NOMO-1 treated with DMSO at 0.1 percent for 48 hours (cell line): ENCODE measurements at regions not wholly inside any gene's neighbourhood (a gene's known extent, or its start where the extent isn't known, plus 50 kb on each side); places are given as distances from the start of the nearest gene placed in this dataset.

Experiments used
- DNase-seq: peaks from one replicate; lab custom pipeline; 2025; ENCODE audit not compliant: unreplicated experiment; lab: John Stamatoyannopoulos, UW

GRCh38 chr6:77403424-77403823, 59.9 kb downstream of the HTR1B start:
- no peak for DNase-seq

- no peak for DNase-seq
Observed at GRCh38 chr6:77401231-77401630, 62.1 kb downstream of the HTR1B start.

GRCh38 chr6:77397561-77397960, 65.7 kb downstream of the HTR1B start:
- DNase-seq: no peak

- DNase-seq: no peak
Observed at GRCh38 chr6:77389402-77389801, 73.9 kb downstream of the HTR1B start.

GRCh38 chr6:77383026-77383425, 80.3 kb downstream of the HTR1B start:
- no peak for DNase-seq

- DNase-seq: no peak
Observed at GRCh38 chr6:77373955-77374354, 89.3 kb downstream of the HTR1B start.

DNA sequence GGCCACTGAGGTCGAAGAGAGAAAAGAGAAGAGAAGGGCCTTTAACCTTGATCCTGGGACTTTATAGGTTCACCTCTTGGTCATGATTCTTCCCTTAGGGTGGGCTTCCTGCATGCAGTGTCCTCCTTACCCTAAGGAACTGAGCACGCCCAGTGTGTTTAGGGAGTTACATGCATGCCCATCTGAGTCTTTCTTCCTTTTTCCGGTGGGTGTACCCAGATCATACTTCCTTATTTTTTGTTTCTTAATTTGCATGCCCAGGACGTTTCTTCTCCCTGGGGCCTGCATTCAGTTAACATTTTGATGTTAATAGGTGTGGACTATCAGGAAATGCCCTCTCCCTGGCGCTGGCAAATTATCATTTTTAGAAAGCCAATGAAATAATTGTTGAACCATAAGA, 91.5 kb downstream of the HTR1B start:
- no peak for DNase-seq

- no peak for DNase-seq
Observed at GRCh38 chr6:77368660-77369313, 94.5 kb downstream of the HTR1B start.

GRCh38 chr6:77366798-77367197, 96.5 kb downstream of the HTR1B start:
- no peak for DNase-seq

GRCh38 chr6:77363702-77364101, 99.6 kb downstream of the HTR1B start:
- DNase-seq: no peak

DNA sequence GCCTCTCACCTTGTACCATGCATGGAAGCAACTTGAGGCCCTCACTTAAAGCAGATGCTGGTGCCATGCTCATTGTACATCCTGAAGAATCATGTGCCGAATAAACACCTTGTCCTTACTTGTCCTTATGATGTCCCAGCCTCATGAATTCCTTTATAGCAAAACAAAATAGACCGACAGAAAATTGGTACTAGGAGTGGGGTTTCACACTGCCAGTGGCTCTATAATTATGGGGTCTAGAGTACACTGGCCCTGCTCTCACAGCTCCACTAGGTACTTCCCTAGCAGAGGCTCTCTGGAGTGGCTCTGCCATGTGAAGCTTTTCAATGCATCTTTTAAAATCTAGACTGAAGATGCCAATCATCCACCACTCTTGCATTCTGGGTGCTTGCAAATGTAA, 101.2 kb downstream of the HTR1B start:
- no peak for DNase-seq

- DNase-seq: no peak
Observed at GRCh38 chr6:77361018-77361417, 102.3 kb downstream of the HTR1B start.

DNA sequence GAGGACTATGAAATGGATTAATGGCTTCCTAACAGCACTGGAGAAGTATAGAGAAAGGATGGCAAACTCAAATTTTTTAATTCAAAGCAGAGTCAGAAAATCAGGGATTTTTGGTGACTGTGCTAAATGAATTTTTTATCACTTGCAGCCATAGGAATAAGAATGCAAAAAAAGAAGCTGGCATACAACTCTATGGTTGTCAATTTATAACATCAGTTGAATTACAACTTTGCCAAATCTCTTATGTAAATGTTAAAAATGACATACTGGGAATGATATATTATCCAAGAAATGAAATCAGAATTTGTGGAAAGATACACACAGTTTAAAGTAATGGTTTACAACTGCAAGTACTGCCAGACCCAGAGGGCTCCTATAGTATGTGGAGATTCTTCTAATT, 106.5 kb downstream of the HTR1B start:
- no peak for DNase-seq

DNA sequence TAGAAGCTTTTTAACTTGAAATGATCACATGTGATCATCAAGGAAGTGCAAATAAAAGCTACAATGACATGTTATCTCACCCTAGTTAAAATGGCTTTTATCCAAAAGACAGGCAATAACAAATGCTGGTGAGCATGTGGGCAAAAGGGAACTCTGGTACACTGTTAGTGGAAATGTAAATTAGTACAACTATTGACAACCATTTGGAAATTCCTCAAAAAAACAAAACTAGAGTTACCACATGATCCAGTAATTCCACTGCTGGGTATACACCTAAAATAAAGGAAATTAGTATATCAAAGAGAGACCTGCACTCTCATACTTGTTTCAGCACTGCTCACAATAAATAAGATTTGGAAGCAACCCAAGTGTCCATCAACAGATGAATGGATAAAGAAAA, 108.7 kb downstream of the HTR1B start:
- DNase-seq: no peak

DNA sequence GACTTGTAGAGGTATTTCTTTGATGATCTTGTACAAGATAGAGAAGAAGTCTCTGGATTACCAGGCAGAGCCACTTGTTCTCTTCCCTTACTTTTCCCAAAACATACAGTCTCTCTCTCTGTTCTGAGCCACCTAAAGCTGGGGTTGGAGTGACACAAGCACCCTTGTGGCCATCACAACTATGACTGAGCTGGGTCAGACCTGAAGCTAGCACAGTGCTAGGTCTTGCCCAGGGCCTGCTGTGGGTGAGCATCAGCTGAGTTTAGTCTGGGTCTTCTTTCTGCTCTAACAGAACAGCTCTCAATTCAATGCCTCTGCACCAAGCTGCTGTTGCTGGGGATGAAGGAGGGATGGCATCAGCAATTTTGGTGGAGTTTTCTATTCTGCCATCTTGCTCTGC, 110.2 kb downstream of the HTR1B start:
- no peak for DNase-seq

GRCh38 chr6:77341058-77341986, 122.0 kb downstream of the HTR1B start:
- no peak for DNase-seq

DNA sequence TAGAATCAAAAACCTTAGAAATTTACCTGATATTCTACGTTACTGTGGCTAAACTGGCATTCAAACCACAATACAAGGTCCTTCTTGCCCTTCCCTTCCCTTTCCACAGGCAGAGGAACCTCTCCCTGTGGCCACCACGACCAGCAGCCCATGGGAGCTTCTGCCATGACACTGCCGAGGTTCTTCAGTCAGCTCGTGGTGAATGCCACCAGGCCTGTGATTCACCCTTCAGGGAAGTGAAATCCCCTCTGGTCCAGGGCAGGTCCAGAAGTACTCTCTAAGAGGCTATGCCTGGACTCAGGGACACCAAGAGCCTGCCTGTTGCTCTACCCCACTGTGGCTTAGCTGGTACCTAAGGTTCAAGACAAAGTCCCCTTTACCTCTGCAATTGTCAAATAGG, 123.0 kb downstream of the HTR1B start:
- no peak for DNase-seq

GRCh38 chr6:77339926-77340325, 123.4 kb downstream of the HTR1B start:
- no peak for DNase-seq

DNA sequence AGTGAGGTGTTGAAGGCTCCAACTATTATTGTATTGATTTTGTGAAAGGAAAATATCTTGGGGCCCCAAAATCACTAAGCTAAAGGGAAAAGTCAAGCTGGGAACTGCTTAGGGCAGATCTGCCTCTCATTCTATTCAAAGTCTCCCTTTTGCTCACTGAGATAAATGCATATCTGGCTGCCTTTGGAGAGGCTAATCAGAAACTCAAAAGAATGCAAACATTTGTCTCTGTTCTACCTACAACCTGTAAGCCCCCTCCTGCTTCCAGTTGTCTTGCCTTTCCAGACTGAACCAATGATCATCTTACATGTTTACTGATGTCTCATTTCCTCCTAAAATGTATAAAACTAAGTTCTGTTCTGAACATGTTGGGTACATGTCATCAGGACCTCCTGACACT, 125.9 kb downstream of the HTR1B start:
- no peak for DNase-seq

DNA sequence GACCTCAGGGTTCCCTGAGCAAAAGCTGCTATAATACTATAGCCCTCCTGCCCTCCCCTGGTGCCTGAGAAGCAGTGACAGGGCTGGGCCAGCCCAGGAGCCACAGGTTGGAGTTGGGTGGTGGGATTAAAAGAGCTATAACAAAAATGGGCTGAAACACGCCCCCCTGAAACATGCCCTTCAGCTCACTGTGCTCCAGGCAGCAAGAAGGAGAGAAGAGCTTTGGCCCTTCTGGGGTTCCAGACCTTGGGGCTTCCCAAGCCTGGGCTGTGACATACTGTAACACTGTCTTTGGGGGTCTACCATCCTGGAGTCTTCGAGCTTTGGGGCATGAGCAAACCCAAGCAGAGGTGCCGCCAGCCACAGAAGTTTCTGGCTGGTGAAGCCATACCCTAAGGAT, 129.2 kb downstream of the HTR1B start:
- DNase-seq: no peak

GRCh38 chr6:77332915-77333623, 130.2 kb downstream of the HTR1B start:
- DNase-seq: no peak

DNA sequence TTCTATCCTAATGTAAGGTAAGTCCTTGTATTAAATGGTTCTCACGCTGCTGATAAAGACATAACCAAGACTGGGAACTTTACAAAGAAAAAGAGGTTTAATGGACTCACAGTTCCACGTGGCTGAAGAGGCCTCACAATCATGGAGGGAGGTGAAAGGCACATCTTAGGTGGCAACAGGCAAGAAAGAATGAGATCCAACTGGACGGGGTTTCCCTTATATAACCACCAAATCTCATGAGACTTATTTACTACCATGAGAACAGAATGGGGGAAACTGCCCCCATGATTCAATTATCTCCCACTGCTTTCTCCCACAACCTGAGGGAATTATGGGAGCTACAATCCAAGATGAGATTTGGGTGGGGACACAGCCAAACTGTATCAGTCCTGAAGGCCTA, 136.6 kb downstream of the HTR1B start:
- DNase-seq: no peak
